Lung (tissue), 11 donors: ENCODE measurements at regions not wholly inside any gene's neighbourhood (a gene's known extent, or its start where the extent isn't known, plus 50 kb on each side); places are given as distances from the start of the nearest gene placed in this dataset.

Experiments used
- ATAC-seq: fragments of 200-7000 bp; cut with Tn5 transposase; one replicate; pipeline ENCODE4 v1.9.1; 2020; ENCODE audit warnings: moderate number of reproducible peaks; ENCODE audit not compliant: insufficient read depth, low FRiP score
- DNase-seq, 3 donors: peaks; one replicate each; pipeline ENCODE4 v3.0.0-alpha.2; 2013 to 2017
- H3K27ac ChIP-seq, 2 donors: one replicate each; pipeline ENCODE4 v1.5.1; 2013; ENCODE audit warnings: mild to moderate bottlenecking in 2 of 2, moderate library complexity in 2 of 2, control low read depth in 1 of 2, inconsistent platforms in 1 of 2, low read depth in 1 of 2, low read length in 1 of 2
- H3K27me3 ChIP-seq, 3 donors: one replicate each; pipeline ENCODE4 v1.5.1; 2013; ENCODE audit warnings: low read length in 2 of 3; ENCODE audit not compliant: control insufficient read depth in 3 of 3, insufficient read depth in 3 of 3
- H3K36me3 ChIP-seq, 4 donors: one replicate each; pipeline ENCODE4 v1.5.1; 2013; ENCODE audit warnings: low read length in 4 of 4, mild to moderate bottlenecking in 1 of 4, moderate library complexity in 1 of 4; ENCODE audit not compliant: control insufficient read depth in 4 of 4, insufficient read depth in 4 of 4
- H3K4me1 ChIP-seq, 5 donors: one replicate each; pipeline ENCODE4 v1.5.1; 2013; ENCODE audit warnings: low read length in 5 of 5, mild to moderate bottlenecking in 2 of 5, moderate library complexity in 1 of 5; ENCODE audit not compliant: control insufficient read depth in 5 of 5, insufficient read depth in 5 of 5
- H3K4me3 ChIP-seq: one replicate; pipeline ENCODE4 v1.5.1; 2013; ENCODE audit warnings: mild to moderate bottlenecking, control low read depth, moderate library complexity
- H3K9ac ChIP-seq, 2 donors: one replicate each; pipeline ENCODE4 v1.5.1; 2013; ENCODE audit warnings: low read length in 2 of 2, control low read depth in 1 of 2; ENCODE audit not compliant: insufficient read depth in 1 of 2
- H3K9me3 ChIP-seq, 4 donors: one replicate each; pipeline ENCODE4 v1.5.1; 2013; ENCODE audit warnings: low read length in 3 of 4, mild to moderate bottlenecking in 1 of 4, moderate library complexity in 1 of 4; ENCODE audit not compliant: control insufficient read depth in 4 of 4, insufficient read depth in 3 of 4
- WGBS, 2 donors: extraction: QIAGEN DNeasy Blood & Tissue Kit; methylation state at CpG; one replicate each; pipeline ENCODE4 v1.1.7; 2013; 5-methylcytosine and 5-hydroxymethylcytosine counted together
- TF ChIP-seq, protein P1 (sequence below): IDR thresholded peaks from 2 replicates; pipeline ENCODE4 v1.5.1; 2012; ENCODE audit warnings: mild to moderate bottlenecking; ENCODE audit errors: control extremely low read depth, extremely low read depth
- donor health status: control.
- donor health status: control.
- donor health status: Bipolar disorder and iron deficiency.
- donor health status: healthy.
- donor health status: DM: yes; HTN: yes; CAD: no.

DNA sequence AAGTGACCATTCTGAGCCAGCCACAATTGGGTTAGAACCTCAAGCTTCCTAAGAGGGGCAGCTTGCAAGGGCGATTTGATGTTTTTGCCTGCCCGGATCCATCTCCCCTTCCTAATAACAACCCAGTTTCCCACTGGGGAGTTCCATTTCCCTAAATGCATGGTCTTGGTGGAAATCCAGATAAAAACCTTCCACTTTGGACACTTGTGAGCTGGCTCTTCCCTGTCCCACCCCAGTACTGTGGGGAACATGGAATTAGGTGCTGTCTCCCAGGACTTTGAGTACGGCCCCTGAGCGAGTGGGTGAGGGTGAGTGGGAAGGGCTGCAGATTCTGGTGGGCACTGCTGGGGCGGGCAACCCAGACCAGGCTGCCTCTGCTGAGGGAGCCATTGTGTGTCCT, 122.3 kb downstream of the DDX1 start:
- 94 to 98% methylated on average over 5 of the region's 5 CpGs for WGBS, 2 donors
- Histone ChIP-seq H3K36me3 (no peaks in the 10 kb centered on the region), H3K27ac (no peak overlapping the region), H3K9ac (no peak overlapping the region), H3K4me3 (no peak overlapping the region), H3K4me1 (peaks cover 0 to 9% (median 0%) of the 10 kb centered on the region in 5 donors), H3K9me3 (no peaks in the 10 kb centered on the region), H3K27me3 (peaks cover 0 to 3% (median 0%) of the 10 kb centered on the region in 3 donors)
- ATAC-seq (no peak), DNase-seq (no peak)
- TF ChIP-seq, protein P1, sequence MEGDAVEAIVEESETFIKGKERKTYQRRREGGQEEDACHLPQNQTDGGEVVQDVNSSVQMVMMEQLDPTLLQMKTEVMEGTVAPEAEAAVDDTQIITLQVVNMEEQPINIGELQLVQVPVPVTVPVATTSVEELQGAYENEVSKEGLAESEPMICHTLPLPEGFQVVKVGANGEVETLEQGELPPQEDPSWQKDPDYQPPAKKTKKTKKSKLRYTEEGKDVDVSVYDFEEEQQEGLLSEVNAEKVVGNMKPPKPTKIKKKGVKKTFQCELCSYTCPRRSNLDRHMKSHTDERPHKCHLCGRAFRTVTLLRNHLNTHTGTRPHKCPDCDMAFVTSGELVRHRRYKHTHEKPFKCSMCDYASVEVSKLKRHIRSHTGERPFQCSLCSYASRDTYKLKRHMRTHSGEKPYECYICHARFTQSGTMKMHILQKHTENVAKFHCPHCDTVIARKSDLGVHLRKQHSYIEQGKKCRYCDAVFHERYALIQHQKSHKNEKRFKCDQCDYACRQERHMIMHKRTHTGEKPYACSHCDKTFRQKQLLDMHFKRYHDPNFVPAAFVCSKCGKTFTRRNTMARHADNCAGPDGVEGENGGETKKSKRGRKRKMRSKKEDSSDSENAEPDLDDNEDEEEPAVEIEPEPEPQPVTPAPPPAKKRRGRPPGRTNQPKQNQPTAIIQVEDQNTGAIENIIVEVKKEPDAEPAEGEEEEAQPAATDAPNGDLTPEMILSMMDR = no peak

DNA sequence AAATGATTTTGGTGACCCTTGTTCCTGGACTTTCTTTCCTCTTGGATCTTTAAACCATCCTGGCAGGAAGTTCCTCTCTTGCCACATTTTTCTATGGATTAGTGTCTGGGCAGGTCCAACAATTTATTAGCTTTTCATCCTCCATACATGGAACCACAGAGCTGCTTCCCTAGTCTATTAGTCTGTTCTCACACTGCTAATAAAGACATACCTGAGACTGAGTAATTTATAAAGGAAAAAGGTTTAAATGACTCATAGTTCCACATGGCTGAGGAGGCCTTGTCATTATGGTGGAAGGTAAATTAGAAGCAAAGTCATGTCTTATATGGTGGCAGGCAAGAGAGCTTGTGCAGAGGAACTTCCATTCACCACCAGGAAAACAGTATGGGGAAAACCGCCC, 122.9 kb downstream of the DDX1 start:
- no peak for DNase-seq
- H3K4me1 ChIP-seq = peaks cover 0 to 9% (median 0%) of the 10 kb centered on the region in 5 donors
- no peak for ATAC-seq
- H3K27me3 ChIP-seq = peaks cover 0 to 3% (median 0%) of the 10 kb centered on the region in 3 donors
- H3K27ac ChIP-seq = no peak overlapping the region
- no peak overlapping the region for H3K9ac ChIP-seq
- TF ChIP-seq, protein P1 = no peak
- WGBS, 2 donors = 100% methylated on average over 1 of the region's 1 CpG
- H3K9me3 ChIP-seq = no peaks in the 10 kb centered on the region
- no peaks in the 10 kb centered on the region for H3K36me3 ChIP-seq
- no peak overlapping the region for H3K4me3 ChIP-seq

DNA sequence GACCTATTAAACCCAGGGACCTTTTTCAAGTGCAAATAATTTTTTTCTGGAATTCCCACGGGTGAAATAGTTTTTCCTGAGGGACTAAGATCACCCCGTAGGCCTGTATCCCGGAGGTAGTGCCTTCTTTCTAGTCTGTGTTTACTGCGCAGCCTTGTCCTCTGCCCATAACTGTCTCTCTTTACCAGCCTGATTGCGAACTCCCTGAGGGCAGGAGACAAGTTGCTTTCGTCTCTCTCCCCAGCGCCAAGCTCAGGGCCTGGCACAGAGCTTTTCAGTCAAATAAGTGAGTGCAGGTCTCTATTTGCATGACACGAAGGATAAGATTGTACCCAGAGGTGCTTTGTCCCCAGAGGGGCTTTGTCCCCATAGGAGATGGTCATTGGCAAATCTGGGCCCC, 123.9 kb downstream of the DDX1 start:
- Histone ChIP-seq H3K9ac (no peak overlapping the region), H3K36me3 (no peaks in the 10 kb centered on the region), H3K27ac (no peak overlapping the region), H3K4me3 (no peak overlapping the region), H3K27me3 (peaks cover 0 to 3% (median 0%) of the 10 kb centered on the region in 3 donors), H3K4me1 (peaks cover 0 to 2% (median 0%) of the 10 kb centered on the region in 5 donors), H3K9me3 (no peaks in the 10 kb centered on the region)
- WGBS, 2 donors = 93% methylated on average over 8 of the region's 8 CpGs
- TF ChIP-seq, protein P1 = no peak
- DNase-seq = no peak
- no peak for ATAC-seq
